GM19455 (cell line): ENCODE measurements at regions not wholly inside any gene's neighbourhood (a gene's known extent, or its start where the extent isn't known, plus 50 kb on each side); places are given as distances from the start of the nearest gene placed in this dataset.

Source experiments
- ATAC-seq: cut with Tn5 transposase; IDR thresholded peaks from one replicate; pipeline ENCODE4 v1.9.1; 2021; ENCODE audit not compliant: unreplicated experiment

GRCh38 chr2:117067900-117068299 lies 746.6 kb upstream of the DDX18 start:
- ATAC-seq, result no peak

DNA sequence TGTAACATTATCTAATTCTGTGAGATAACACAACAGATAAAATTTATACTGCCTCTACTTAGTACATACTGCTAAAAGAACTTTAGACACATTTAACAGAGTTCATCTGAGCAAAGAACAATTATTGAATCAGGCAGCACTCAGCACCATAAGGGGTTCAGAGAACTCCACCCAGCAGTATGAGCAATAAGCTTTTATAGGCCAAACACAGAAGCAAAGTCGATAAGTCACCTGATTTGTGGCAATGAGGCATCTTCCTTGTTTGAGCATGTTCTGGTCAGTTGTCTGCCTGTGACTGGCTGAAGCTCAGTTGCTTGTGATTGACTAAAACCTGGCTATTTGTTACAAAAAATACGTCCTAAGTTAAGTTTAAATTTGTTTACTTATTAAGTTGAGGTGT lies 746.1 kb upstream of the DDX18 start:
- no peak for ATAC-seq

GRCh38 chr2:117071556-117072102 lies 742.9 kb upstream of the DDX18 start:
- ATAC-seq, result no peak

DNA sequence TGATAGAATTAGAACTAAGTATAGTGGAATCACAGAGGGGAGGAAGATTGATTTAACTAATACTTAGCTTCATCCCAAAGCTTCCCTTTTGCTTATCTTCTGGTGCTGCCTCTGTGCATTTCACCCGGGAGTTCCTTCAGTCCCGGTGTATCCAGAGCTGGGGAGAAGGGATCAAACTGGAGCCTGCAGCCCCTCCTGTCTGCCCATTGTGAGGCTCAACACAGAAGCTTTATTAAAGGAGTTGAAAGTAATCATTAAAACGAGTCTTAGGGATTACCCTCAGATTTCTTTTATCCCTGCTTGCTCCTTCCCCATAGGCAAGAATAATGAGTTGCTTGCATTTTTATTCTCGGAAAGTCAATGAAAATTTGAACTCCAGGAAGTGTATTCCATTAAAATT lies 739.7 kb upstream of the DDX18 start:
- no peak for ATAC-seq

DNA sequence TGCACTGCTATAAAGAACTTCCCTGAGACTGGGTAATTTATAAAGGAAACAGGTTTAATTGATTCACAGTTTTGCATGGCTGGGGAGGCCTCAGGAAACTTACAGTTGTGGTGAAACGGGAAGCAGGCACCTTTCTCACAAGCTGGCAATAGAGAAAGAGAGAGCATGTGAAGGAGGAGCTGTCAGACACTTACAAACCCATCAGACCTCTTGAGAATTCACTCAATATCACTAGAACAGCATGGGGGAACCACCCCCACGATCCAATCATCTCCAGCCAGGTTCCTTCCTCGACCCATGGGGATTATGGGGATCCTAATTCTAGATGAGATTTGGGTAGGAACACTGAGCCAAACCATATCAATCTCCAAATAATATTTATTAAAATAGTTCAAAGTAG lies 729.2 kb upstream of the DDX18 start:
- no peak for ATAC-seq

GRCh38 chr2:117085737-117086136 lies 728.8 kb upstream of the DDX18 start:
- no peak for ATAC-seq

GRCh38 chr2:117086174-117086942 lies 728.1 kb upstream of the DDX18 start:
- no peak for ATAC-seq

GRCh38 chr2:117086943-117087250 lies 727.6 kb upstream of the DDX18 start:
- no peak for ATAC-seq

DNA sequence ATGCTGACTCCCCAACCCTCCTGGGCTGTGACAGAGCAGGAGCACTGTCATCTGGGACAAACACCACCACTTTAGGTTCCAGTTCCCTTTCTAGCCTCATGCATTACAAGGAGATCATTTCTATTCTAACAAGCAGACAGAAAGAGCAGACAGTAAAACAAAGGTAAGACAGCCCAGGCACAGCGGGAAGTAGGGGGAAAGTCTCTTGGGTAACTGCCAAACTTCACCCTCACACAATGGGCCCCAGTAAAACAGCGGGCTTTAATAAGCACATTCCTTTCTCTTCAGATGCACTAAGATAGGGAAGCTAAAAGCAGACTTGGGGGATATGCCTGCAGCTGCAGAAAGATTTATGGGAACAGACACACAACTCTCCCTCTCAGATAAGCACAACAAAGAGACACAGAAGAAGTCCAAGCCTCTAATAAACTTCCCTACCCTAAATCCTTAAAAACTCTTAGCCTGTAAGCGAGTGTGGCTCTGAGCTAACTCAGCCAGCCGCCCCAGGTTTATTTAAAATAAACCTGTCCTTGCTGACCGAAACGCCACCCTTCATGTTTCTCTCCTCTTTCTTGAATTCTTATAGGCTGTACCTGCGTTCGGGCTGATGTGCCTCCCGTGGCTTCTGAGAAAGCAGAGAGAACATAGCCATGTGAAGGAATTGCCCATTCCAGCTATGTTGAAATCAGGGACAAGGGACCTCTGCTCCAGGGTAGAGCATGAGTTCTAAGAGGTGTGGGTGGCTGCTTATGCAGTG lies 726.8 kb upstream of the DDX18 start:
- no peak for ATAC-seq

DNA sequence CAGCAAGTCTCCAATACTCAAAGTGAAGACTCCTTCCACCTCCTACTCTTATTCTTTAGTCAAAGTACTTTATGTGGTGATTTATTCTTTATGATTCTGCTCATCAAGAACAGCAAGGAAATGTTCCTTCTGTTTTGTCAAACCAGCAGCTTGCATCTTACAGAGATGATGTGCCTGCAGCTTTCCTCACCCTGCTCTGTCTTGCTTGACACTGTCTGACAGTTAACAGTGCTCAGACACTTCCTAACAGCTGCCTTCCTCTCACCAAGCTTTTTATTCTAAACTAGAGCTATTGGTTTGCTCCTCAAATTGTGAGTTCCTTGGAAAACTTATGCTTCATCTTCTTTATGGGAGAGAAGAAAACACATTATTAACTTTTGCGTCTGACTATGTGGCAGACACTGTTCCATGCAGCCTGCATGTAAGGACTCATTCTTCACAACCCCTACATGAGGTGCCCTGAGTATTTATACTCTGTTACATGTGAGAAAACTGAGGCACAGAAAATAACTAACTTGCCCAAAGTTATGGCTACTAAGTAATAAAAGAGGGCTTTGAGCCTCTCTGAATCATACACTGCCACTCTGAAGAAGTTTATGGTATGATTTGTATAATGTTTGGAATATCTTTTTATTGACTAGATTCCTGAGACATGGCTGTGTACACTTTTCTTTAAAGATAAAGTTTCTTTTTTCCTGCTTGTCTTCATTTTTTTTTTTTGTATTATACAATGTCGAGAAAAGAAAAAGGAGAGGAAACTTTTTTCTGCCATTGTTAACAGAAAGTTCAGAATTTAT lies 723.3 kb upstream of the DDX18 start:
- no peak for ATAC-seq

DNA sequence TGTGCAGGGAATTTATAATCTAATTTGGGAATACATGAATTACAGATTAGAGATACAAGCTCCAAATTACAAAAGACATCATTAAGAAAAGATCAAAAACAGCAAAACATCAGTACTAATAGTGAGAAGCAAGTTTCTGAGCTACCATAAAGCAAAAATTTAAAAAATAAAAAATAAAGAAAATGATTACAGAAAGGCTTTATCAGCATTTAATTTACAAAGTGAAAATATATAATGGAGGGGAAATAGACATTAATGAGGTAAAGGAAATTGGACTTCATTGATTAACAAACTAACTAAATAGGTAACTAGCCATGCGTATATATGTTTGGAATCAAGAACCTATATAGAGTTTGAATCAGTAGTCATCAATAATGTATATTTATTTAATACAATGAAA lies 712.9 kb upstream of the DDX18 start:
- ATAC-seq, result no peak

DNA sequence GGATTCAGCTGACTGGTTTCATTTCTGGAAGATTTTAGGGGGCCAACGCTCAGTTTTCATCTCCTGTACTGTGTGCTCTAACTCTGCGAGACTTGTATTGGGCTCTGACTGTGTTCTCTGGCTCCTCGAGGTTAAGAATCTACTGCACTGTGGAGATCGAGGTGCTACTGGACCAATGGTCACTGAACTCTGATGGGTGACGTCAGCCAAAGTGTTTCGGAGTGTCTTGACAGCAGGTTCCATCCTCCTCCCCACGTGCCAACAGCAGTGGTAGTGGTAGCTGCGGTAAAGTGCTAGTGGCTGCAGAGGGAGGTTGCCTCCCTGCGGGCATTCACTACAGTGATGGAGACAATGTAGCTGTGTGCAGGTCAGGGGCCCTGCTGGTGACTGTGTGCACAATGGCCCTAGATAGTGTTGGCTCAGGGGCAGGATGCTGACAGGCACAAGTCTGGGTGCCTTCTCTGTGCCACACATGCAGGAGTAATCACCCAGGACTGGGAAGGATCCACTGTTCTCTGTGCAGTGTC lies 705.7 kb upstream of the DDX18 start:
- no peak for ATAC-seq

- ATAC-seq, result no peak
These were observed 695.5 kb upstream of the DDX18 start for GRCh38 chr2:117118994-117119393.

- no peak for ATAC-seq
These were observed 691.1 kb upstream of the DDX18 start for GRCh38 chr2:117123362-117123761.

DNA sequence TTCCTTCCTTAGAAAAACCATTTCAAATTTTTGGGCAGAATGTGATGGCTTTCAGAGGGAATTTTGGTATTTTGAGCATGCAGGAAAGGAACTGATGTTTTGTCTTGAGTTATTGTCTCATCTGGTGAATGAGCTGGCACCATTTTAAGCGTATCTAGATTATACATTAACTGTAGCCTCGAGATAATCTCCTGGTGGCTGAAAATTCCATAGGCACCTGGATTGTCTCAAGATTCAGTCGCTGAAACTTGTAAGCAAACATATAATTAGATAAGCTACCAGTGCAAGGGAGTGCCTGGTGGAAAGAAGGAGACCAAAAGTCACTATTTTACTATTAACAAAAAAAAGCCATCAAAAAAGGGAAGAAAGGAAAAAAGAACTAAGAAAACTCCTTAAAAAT lies 687.8 kb upstream of the DDX18 start:
- ATAC-seq, result no peak

GRCh38 chr2:117127680-117128079 lies 686.8 kb upstream of the DDX18 start:
- ATAC-seq, result no peak

GRCh38 chr2:117128461-117128860 lies 686.0 kb upstream of the DDX18 start:
- no peak for ATAC-seq

GRCh38 chr2:117137371-117137770 lies 677.1 kb upstream of the DDX18 start:
- ATAC-seq, result no peak

GRCh38 chr2:117169036-117169765 lies 645.3 kb upstream of the DDX18 start:
- no peak for ATAC-seq

DNA sequence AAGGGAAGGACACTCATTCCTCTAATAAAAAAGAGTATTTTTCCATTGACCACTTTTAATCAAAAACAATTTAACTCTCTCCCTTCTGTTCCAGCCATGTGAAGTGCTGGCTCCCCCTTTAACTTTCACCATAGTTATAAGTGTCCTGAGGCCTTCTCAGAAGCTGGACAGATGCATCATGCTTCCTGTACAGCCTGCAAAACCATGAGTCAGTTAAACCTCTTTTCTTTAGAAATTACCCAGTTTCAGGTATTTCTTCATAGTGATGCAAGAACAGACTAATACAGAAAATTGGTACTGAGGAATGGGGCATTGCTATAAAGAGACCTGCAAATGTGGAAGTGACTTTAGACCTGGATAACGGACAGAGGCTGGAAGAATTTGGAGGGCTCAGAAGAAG lies 643.6 kb upstream of the DDX18 start:
- no peak for ATAC-seq

GRCh38 chr2:117179405-117179804 lies 635.1 kb upstream of the DDX18 start:
- no peak for ATAC-seq
